NB4 (cell line): ENCODE measurements at regions not wholly inside any gene's neighbourhood (a gene's known extent, or its start where the extent isn't known, plus 50 kb on each side); places are given as distances from the start of the nearest gene placed in this dataset.
"Not testable (repeated sequence)": the region's sequence is repeated elsewhere in the genome, so short reads cannot be mapped to it uniquely, and the experiment has no call there.

Source experiments
- POLR2A ChIP-seq: IDR thresholded peaks from 2 replicates; pipeline ENCODE4 v1.6.1; 2011; ENCODE audit warnings: mild to moderate bottlenecking; ENCODE audit not compliant: insufficient read length; ENCODE audit errors: extremely low read depth
- TF ChIP-seq, protein P1 (sequence below): IDR thresholded peaks from one replicate; pipeline ENCODE4 v1.5.1; 2012; ENCODE audit warnings: low read depth, low read length

DNA sequence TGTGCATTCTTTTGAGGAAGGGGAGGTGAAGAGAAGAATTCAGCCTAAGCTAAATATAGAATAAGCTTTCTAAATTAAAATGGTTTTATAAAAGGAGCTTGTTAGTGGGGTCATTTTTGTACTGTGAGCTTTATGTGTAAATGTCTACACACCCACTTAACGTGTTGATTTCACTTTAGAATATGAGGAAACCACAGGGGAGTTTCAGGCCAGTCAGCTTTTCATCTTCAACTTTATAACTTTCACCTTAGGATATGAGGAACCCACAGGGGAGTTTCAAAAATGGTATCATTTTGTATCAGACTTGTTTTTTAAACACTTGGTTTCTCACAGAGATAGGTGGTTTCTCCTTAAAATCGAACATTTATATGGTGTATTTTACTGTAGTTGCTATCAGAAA is 120.7 kb upstream of the NIPA1 start:
- TF ChIP-seq, protein P1, sequence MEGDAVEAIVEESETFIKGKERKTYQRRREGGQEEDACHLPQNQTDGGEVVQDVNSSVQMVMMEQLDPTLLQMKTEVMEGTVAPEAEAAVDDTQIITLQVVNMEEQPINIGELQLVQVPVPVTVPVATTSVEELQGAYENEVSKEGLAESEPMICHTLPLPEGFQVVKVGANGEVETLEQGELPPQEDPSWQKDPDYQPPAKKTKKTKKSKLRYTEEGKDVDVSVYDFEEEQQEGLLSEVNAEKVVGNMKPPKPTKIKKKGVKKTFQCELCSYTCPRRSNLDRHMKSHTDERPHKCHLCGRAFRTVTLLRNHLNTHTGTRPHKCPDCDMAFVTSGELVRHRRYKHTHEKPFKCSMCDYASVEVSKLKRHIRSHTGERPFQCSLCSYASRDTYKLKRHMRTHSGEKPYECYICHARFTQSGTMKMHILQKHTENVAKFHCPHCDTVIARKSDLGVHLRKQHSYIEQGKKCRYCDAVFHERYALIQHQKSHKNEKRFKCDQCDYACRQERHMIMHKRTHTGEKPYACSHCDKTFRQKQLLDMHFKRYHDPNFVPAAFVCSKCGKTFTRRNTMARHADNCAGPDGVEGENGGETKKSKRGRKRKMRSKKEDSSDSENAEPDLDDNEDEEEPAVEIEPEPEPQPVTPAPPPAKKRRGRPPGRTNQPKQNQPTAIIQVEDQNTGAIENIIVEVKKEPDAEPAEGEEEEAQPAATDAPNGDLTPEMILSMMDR = not testable (repeated sequence)
- not testable (repeated sequence) for TF ChIP-seq POLR2A
